Cerebellar nuclear complex (tissue), 1 donor: ENCODE measurements at regions not wholly inside any gene's neighbourhood (a gene's known extent, or its start where the extent isn't known, plus 50 kb on each side); places are given as distances from the start of the nearest gene placed in this dataset.
"Not testable (repeated sequence)": the region's sequence is repeated elsewhere in the genome, so short reads cannot be mapped to it uniquely, and the experiment has no call there.

Experiments used
- DNase-seq, 2 experiments: peaks; one replicate each; lab custom pipeline; 2025; lab: John Stamatoyannopoulos, UW

- no peak for DNase-seq
Observed at GRCh38 chr22:26769663-26770062, 112.3 kb downstream of the MIAT start.

DNA sequence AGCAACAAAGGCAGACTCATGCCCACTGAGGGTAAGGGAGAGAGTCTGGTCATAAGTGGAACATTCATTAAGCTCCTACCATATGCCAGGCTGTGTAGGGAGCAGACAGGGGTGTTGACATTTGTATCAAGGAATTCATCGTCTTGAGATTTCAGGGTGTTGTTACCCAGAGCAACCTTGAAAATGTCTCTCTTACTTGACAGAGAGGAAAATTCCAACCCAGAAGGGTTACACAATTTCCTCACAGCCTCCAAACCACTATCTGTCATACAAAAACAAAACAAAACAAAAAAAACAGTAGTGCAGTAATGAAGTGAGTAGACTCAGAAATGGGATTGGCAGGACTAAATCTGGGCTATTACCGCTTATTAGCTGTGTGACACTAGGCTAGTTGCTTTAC is 113.2 kb downstream of the MIAT start:
- DNase-seq, result no peak

GRCh38 chr22:26773054-26773453 is 115.7 kb downstream of the MIAT start:
- DNase-seq, result not testable (repeated sequence)

- DNase-seq, result no peak
Observed at GRCh38 chr22:26775394-26775793, 118.0 kb downstream of the MIAT start.

- DNase-seq, result no peak
Observed at GRCh38 chr22:26777156-26777801, 119.9 kb downstream of the MIAT start.

DNA sequence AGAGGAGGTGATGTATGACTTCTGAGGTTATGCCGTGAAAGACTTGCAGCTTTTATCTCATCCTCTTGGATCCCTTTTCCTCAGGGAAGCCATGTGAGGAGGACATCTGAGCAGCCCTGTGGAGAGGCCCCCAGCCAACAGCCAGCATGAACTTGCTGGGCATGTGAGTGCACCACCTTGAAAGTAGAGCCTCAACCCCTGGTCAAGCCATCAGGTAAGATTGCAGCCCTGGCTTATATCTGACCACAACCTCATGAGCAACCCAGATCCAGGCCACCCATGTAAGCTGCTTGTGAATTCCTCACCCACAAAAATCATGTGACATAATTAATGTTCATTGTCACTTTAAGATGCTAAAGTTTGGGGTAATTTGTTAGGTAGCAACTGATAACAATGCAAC is 121.0 kb downstream of the MIAT start:
- no peak for DNase-seq

GRCh38 chr22:26779108-26779507 is 121.7 kb downstream of the MIAT start:
- no peak for DNase-seq

- no peak for DNase-seq
Observed at GRCh38 chr22:26779929-26780328, 122.5 kb downstream of the MIAT start.

DNA sequence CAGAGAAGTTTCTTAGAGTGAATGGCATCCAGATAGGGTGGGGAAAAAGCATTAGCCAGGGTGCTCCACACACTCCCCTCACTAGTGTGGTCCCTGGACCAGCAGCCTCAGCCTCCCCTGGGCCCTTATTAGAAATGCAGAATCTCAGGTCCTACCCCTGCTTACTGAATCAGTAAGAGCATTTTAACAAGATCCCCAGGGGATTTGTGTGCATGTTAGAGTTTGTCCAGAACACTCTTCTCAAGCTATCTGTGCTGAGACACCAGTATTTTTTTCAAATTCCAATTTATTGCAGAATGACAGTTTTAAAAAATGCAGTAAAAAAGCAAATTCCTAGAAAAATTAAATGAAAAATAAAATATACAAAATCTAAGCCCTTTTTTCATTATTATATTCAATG is 123.1 kb downstream of the MIAT start:
- no peak for DNase-seq

DNA sequence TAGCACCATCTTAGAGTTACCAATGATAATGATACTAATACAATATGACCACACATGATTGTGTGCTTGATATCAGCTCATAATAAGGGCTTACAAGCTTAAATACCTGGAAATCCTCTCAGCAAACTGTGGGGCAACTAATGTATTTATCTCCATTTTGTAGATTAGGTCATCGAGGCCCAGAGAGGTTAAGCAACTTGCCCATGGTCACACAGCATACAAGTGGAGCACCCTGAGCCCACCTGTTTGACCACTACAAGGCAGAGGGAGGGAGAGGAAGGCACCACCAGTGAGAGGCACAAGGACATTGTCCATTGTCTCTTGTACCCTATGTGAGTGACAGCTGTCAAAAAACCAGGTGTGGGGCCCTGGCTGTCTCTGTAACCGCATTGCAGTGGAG is 123.7 kb downstream of the MIAT start:
- DNase-seq, result no peak

- DNase-seq, result no peak
Observed at GRCh38 chr22:26781596-26781995, 124.2 kb downstream of the MIAT start.

- no peak for DNase-seq
Observed at GRCh38 chr22:26783885-26784284, 126.5 kb downstream of the MIAT start.

DNA sequence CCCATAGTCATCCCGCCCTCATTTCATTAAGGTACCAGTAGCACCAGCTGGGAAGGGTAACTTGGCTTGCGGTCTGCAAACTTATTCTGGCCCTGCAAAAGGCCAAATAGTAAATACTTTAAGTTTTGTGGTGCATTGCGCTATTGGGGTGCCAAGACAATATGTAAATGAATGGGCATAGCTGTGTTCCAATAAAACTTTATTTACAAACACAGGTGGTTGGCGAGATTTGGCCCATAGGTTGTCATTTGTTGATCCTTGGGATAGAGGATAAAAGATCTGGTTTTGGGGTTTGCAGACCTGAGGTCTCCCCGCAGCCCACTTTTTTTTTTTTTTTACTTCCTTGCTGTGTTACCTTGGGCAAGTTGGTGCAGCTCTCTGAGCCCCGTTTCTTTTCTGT is 127.4 kb downstream of the MIAT start:
- no peak for DNase-seq

- DNase-seq, result no peak
Observed at GRCh38 chr22:26785932-26786331, 128.5 kb downstream of the MIAT start.

- DNase-seq, result no peak
Observed at GRCh38 chr22:26786398-26786797, 129.0 kb downstream of the MIAT start.

DNA sequence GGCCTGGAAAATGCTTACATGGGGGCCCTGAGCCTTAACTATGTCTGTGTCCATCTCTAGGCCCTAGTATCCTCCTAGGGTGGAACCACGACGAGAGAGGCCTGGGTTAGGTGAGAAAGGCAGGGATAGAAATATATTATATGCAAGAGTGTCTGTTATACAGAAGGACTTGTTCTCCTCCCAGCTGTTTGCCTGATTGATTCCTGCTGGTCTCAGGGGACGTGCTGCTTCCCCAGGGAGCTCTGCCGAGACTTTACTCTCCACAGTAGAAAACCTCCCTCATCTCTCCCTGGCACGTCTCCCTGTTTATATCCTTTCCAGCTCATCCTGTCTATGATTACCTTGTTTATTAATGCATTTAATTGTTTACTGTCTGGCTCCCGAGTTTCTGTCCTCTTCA is 132.6 kb downstream of the MIAT start:
- no peak for DNase-seq

- no peak for DNase-seq
Observed at GRCh38 chr22:26792522-26792921, 135.1 kb downstream of the MIAT start.

DNA sequence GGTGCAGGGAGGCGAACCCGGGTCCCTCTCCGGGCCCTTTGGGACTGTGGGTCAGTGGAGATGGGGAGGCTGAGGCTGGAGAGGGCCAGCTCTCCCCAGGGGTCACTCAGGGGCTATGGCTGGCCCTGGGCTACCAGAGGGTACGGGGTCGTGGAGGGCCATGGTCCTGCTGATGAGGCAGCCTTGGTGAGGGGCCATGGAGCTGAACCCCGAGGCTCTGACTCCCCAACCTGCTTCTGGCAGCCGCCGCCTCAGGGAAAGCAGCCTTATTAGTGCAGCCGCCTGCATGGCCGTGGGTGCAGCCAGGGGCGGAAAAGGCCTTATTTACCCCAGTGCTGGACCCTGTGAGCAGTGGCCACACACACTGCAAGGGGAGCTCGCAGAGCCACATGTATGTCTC is 139.4 kb downstream of the MIAT start:
- no peak for DNase-seq

GRCh38 chr22:26797910-26798309 is 140.5 kb downstream of the MIAT start:
- no peak for DNase-seq

GRCh38 chr22:26798462-26799065 is 141.2 kb downstream of the MIAT start:
- no peak for DNase-seq

DNA sequence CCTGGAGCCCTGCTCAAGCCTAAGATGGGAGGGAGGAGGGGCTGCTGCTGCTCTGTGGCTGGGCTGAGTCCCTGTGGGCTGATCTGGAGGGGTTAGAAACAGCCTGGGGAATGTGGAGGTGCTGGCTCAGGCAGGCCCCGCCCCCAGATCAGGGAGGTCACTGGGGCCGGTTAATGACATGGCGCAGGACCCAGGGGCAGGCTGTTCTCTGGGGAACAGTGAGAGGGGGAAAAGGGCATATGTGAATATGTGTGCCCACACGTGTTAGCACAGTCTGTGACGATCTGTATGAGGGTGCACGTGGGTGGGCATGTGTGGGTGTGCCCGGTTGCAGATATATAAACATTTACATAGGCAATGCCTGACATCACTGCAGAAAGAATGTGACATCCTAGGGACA is 143.5 kb downstream of the MIAT start:
- no peak for DNase-seq

GRCh38 chr22:26801449-26801848 is 144.1 kb downstream of the MIAT start:
- no peak for DNase-seq

GRCh38 chr22:26804315-26804714 is 146.9 kb downstream of the MIAT start:
- DNase-seq, result no peak

- DNase-seq, result no peak
Observed at GRCh38 chr22:26804911-26805539, 147.6 kb downstream of the MIAT start.
